ENCODE measurements at regions not wholly inside any gene's neighbourhood (a gene's known extent, or its start where the extent isn't known, plus 50 kb on each side); places are given as distances from the start of the nearest gene placed in this dataset.

GRCh38 chr6:14734416-14735340, 511.2 kb upstream of the JARID2 start:
- H3K4me3 ChIP-seq (ENCODE audit: control insufficient read depth, low read depth, low read length): no peak overlapping the region
- DNase-seq (ENCODE audit: low read depth): peak; percentile 98
- TF ChIP-seq, protein P1, sequence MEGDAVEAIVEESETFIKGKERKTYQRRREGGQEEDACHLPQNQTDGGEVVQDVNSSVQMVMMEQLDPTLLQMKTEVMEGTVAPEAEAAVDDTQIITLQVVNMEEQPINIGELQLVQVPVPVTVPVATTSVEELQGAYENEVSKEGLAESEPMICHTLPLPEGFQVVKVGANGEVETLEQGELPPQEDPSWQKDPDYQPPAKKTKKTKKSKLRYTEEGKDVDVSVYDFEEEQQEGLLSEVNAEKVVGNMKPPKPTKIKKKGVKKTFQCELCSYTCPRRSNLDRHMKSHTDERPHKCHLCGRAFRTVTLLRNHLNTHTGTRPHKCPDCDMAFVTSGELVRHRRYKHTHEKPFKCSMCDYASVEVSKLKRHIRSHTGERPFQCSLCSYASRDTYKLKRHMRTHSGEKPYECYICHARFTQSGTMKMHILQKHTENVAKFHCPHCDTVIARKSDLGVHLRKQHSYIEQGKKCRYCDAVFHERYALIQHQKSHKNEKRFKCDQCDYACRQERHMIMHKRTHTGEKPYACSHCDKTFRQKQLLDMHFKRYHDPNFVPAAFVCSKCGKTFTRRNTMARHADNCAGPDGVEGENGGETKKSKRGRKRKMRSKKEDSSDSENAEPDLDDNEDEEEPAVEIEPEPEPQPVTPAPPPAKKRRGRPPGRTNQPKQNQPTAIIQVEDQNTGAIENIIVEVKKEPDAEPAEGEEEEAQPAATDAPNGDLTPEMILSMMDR (conservative IDR thresholded peaks at IDR 0.05; ENCODE audit: control insufficient read depth, insufficient read depth, low read depth, low read length): no peak

GRCh38 chr6:14735956-14736486, 509.8 kb upstream of the JARID2 start:
- no peak overlapping the region for H3K4me3 ChIP-seq (ENCODE audit: control insufficient read depth, low read depth, low read length)
- DNase-seq (ENCODE audit: low read depth): no peak
- TF ChIP-seq, protein P1 (conservative IDR thresholded peaks at IDR 0.05; ENCODE audit: control insufficient read depth, insufficient read depth, low read depth, low read length): no peak

DNA sequence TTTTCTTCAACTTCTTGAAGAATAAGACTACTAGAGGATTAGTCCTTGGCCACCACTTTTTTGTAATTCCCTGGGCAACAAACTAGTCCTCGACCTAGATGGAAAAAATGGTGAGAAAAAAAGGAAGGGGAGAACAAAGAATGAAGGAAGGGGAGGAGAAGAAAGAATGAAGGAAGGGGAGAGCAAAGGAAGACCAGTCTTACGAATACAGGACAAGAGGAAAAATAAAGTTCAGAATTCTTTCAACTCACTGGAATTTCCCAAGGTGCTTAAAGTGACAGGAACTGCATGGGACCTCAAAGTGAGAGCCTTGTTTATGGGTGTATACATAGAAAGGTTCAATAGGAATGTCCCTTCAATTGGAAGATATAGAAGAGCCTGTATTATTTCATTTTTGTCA, 509.3 kb upstream of the JARID2 start:
- no peak for DNase-seq (ENCODE audit: low read depth)
- TF ChIP-seq, protein P1 (conservative IDR thresholded peaks at IDR 0.05; ENCODE audit: control insufficient read depth, insufficient read depth, low read depth, low read length): no peak
- no peak overlapping the region for H3K4me3 ChIP-seq (ENCODE audit: control insufficient read depth, low read depth, low read length)

DNA sequence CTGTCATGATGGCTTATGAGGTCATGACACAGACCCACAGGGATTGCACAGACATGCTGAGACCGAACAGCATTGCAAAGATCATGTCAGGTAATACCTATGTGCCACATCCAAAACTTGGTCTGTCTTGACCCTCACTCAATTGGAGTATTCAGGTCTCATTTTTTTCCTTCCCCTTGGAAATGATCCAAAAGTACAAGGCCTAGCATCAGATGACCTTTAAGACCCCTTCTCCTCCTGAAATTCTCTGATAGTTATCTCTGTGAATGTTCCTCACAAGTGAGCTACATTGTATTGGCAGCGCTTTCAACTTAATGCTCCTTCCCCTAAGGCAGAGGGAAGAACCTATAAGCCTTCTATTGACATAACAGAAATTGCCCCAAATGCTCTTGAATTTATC, 507.4 kb upstream of the JARID2 start:
- no peak for DNase-seq (ENCODE audit: low read depth)
- H3K4me3 ChIP-seq (ENCODE audit: control insufficient read depth, low read depth, low read length): no peak overlapping the region
- TF ChIP-seq, protein P1 (conservative IDR thresholded peaks at IDR 0.05; ENCODE audit: control insufficient read depth, insufficient read depth, low read depth, low read length): no peak

- DNase-seq (ENCODE audit: low read depth): no peak
- TF ChIP-seq, protein P1 (conservative IDR thresholded peaks at IDR 0.05; ENCODE audit: control insufficient read depth, insufficient read depth, low read depth, low read length): no peak
- H3K4me3 ChIP-seq (ENCODE audit: control insufficient read depth, low read depth, low read length): no peak overlapping the region
Observed at GRCh38 chr6:14738933-14739332, 506.9 kb upstream of the JARID2 start.

- TF ChIP-seq, protein P1 (conservative IDR thresholded peaks at IDR 0.05; ENCODE audit: control insufficient read depth, insufficient read depth, low read depth, low read length): no peak
- no peak overlapping the region for H3K4me3 ChIP-seq (ENCODE audit: control insufficient read depth, low read depth, low read length)
- DNase-seq (ENCODE audit: low read depth): no peak
Observed at GRCh38 chr6:14739827-14740226, 506.0 kb upstream of the JARID2 start.

Data from fibroblast of mammary gland (primary cell).